T-helper 9 cell (primary cell): ENCODE measurements at regions not wholly inside any gene's neighbourhood (a gene's known extent, or its start where the extent isn't known, plus 50 kb on each side); places are given as distances from the start of the nearest gene placed in this dataset.
A peak's percentile ranks its signal among the peaks of the same experiment; 100 is the strongest.
"Not testable (repeated sequence)": the region's sequence is repeated elsewhere in the genome, so short reads cannot be mapped to it uniquely, and the experiment has no call there.

Experiments
- DNase-seq: peaks from one replicate; pipeline ENCODE4 v3.0.0-alpha.2; 2020

- DNase-seq: not testable (repeated sequence)
Measured at GRCh38 chr9:64370344-64370743, 914.7 kb downstream of the FOXD4L5 start.

GRCh38 chr9:64369644-64370043 is 915.4 kb downstream of the FOXD4L5 start:
- DNase-seq: not testable (repeated sequence)

GRCh38 chr9:64369114-64369513 is 915.9 kb downstream of the FOXD4L5 start:
- DNase-seq: peak; percentile 43

GRCh38 chr9:64368644-64368942 is 916.4 kb downstream of the FOXD4L5 start:
- not testable (repeated sequence) for DNase-seq

GRCh38 chr9:64367826-64368643 is 917.0 kb downstream of the FOXD4L5 start:
- not testable (repeated sequence) for DNase-seq
